HEK293T (cell line): ENCODE measurements at regions not wholly inside any gene's neighbourhood (a gene's known extent, or its start where the extent isn't known, plus 50 kb on each side); places are given as distances from the start of the nearest gene placed in this dataset.

ENCODE experiments used
- CTCF ChIA-PET: fragments of 350-600 bp; formaldehyde crosslinking; extraction: SDS; loops from one replicate; lab custom pipeline; 2021; ENCODE audit warnings: antibody characterized with exemption, inconsistent platforms; lab: Yijun Ruan, JAX
- POLR2A ChIA-PET: fragments of 350-600 bp; formaldehyde crosslinking; extraction: SDS; loops from one replicate; lab custom pipeline; 2020; ENCODE audit warnings: antibody characterized with exemption, inconsistent platforms; lab: Yijun Ruan, JAX
- DNase-seq: peaks from one replicate; pipeline ENCODE4 v3.0.0; 2012; ENCODE audit warnings: mixed read lengths; ENCODE audit errors: extremely low spot score
- ARNT ChIP-seq: fragments of 450-650 bp; IDR thresholded peaks from 2 replicates; pipeline ENCODE4 v1.6.1; 2017; ENCODE audit warnings: mild to moderate bottlenecking
- BHLHE40 ChIP-seq: fragments of 450-650 bp; IDR thresholded peaks from 2 replicates; pipeline ENCODE4 v1.6.1; 2016; ENCODE audit warnings: mild to moderate bottlenecking, moderate library complexity, borderline replicate concordance
- CTBP1 ChIP-seq: fragments of 450-650 bp; IDR thresholded peaks from 2 replicates; pipeline ENCODE4 v1.6.1; 2016; ENCODE audit warnings: borderline replicate concordance
- ELF4 ChIP-seq: fragments of 450-650 bp; IDR thresholded peaks from 2 replicates; pipeline ENCODE4 v1.6.1; 2017; ENCODE audit warnings: antibody characterized with exemption
- FOXA1 ChIP-seq: fragments of 450-650 bp; IDR thresholded peaks from 2 replicates; pipeline ENCODE4 v1.6.1; 2016; ENCODE audit warnings: mild to moderate bottlenecking
- FOXK2 ChIP-seq: fragments of 450-650 bp; IDR thresholded peaks from 2 replicates; pipeline ENCODE4 v1.6.1; 2016; ENCODE audit warnings: mild to moderate bottlenecking
- FOXM1 ChIP-seq: fragments of 450-650 bp; IDR thresholded peaks from 2 replicates; pipeline ENCODE4 v1.6.1; 2017; ENCODE audit warnings: mild to moderate bottlenecking, borderline replicate concordance
- HDGF ChIP-seq: fragments of 450-650 bp; IDR thresholded peaks from 2 replicates; pipeline ENCODE4 v1.6.1; 2017; ENCODE audit warnings: antibody characterized with exemption, borderline replicate concordance
- L3MBTL2 ChIP-seq: fragments of 450-650 bp; conservative IDR thresholded peaks from 2 replicates; pipeline ENCODE4 v1.6.1; 2016; ENCODE audit warnings: mild to moderate bottlenecking
- LEF1 ChIP-seq: fragments of 450-650 bp; IDR thresholded peaks from 2 replicates; pipeline ENCODE4 v1.6.1; 2017; ENCODE audit warnings: mild to moderate bottlenecking, borderline replicate concordance
- NFRKB ChIP-seq: fragments of 450-650 bp; IDR thresholded peaks from 2 replicates; pipeline ENCODE4 v1.6.1; 2016; ENCODE audit warnings: mild to moderate bottlenecking, moderate library complexity
- PKNOX1 ChIP-seq: fragments of 450-650 bp; IDR thresholded peaks from 2 replicates; pipeline ENCODE4 v1.6.1; 2016
- SP1 ChIP-seq: fragments of 450-650 bp; IDR thresholded peaks from 2 replicates; pipeline ENCODE4 v1.6.1; 2017
- SUZ12 ChIP-seq: fragments of 450-650 bp; IDR thresholded peaks from 2 replicates; pipeline ENCODE4 v1.6.1; 2016; ENCODE audit warnings: mild to moderate bottlenecking
- TARDBP ChIP-seq: fragments of 450-650 bp; IDR thresholded peaks from 2 replicates; pipeline ENCODE4 v1.6.1; 2016
- ZNF384 ChIP-seq: fragments of 450-650 bp; IDR thresholded peaks from 2 replicates; pipeline ENCODE4 v1.6.1; 2016

GRCh38 chr1:11338284-11338924 is 65.4 kb downstream of the UBIAD1 start:
- DNase-seq = no peak
- CTCF ChIA-PET = interaction anchor here (0.6 to 1.2 kb wide), 3 partner anchors 9 to 306 kb away, joined by 3 to 5 read pairs (median 3); no protein-coding TSS in a partner anchor
- POLR2A ChIA-PET = no interaction called here
- TF ChIP-seq PKNOX1 = no peak

GRCh38 chr1:11339346-11340232 is 66.6 kb downstream of the UBIAD1 start:
- POLR2A ChIA-PET = interaction anchor here (1.1 kb wide), 1 partner anchor 57 kb away, joined by 3 read pairs; no protein-coding TSS in a partner anchor
- TF ChIP-seq TARDBP (no peak), PKNOX1 (peak; percentile 79)
- CTCF ChIA-PET = interaction anchor here (0.6 to 1.0 kb wide), 2 partner anchors 9 to 25 kb away, joined by 3 read pairs; no protein-coding TSS in a partner anchor
- no peak for DNase-seq

GRCh38 chr1:11340233-11340632 is 67.2 kb downstream of the UBIAD1 start:
- POLR2A ChIA-PET = interaction anchor here (1.1 kb wide), 1 partner anchor 56 kb away, joined by 3 read pairs; no protein-coding TSS in a partner anchor
- CTCF ChIA-PET = interaction anchor here (0.6 kb wide), 1 partner anchor 10 kb away, joined by 3 read pairs; no protein-coding TSS in a partner anchor
- no peak for TF ChIP-seq PKNOX1
- TF ChIP-seq NFRKB = no peak
- TF ChIP-seq FOXA1 = no peak
- no peak for TF ChIP-seq HDGF
- no peak for TF ChIP-seq ELF4
- TF ChIP-seq FOXK2 = no peak
- TF ChIP-seq ARNT = no peak
- no peak for TF ChIP-seq SUZ12
- no peak for DNase-seq

- POLR2A ChIA-PET = no interaction called here
Measured at GRCh38 chr1:11341901-11342552, 69.0 kb downstream of the UBIAD1 start.

GRCh38 chr1:11342621-11343032 is 69.6 kb downstream of the UBIAD1 start:
- POLR2A ChIA-PET = no interaction called here
- CTCF ChIA-PET = no interaction called here
- TF ChIP-seq FOXK2 = no peak
- no peak for TF ChIP-seq L3MBTL2
- no peak for TF ChIP-seq SP1
- TF ChIP-seq CTBP1 = no peak
- no peak for TF ChIP-seq ZNF384
- TF ChIP-seq BHLHE40 = no peak
- no peak for TF ChIP-seq HDGF
- no peak for TF ChIP-seq LEF1
- TF ChIP-seq FOXM1 = no peak
- no peak for TF ChIP-seq SUZ12
- no peak for TF ChIP-seq FOXA1
- TF ChIP-seq NFRKB = no peak
- no peak for TF ChIP-seq ARNT
- no peak for TF ChIP-seq PKNOX1
- DNase-seq = no peak

More at GRCh38 chr1:11341901-11342552, 69.0 kb downstream of the UBIAD1 start:
- DNase-seq = no peak
- TF ChIP-seq ZNF384 (no peak), TARDBP (no peak), CTBP1 (no peak), LEF1 (no peak), L3MBTL2 (no peak), FOXK2 (no peak), FOXA1 (no peak), PKNOX1 (no peak), FOXM1 (no peak), HDGF (no peak), NFRKB (no peak)
- CTCF ChIA-PET = interaction anchor here (0.5 kb wide), 1 partner anchor 162 kb away, joined by 3 read pairs; no protein-coding TSS in a partner anchor
